ENCODE measurements at regions not wholly inside any gene's neighbourhood (a gene's known extent, or its start where the extent isn't known, plus 50 kb on each side); places are given as distances from the start of the nearest gene placed in this dataset.

- no peak for FAIRE-seq
- DNase-seq (ENCODE audit: insufficient read length) = no peak
- TF ChIP-seq POLR2A (IDR thresholded peaks at IDR 0.05; ENCODE audit: low read depth, low read length) (no peak), TAF1 (IDR thresholded peaks at IDR 0.05; ENCODE audit: borderline replicate concordance, low read depth, low read length) (no peak), POLR2AphosphoS5 (IDR thresholded peaks at IDR 0.05; ENCODE audit: low read depth, low read length) (no peak)
Observed at GRCh38 chr1:187275985-187276575, 447.3 kb downstream of the PLA2G4A start.

GRCh38 chr1:187276677-187277076, 447.9 kb downstream of the PLA2G4A start:
- no peak for DNase-seq (ENCODE audit: insufficient read length)
- TF ChIP-seq POLR2AphosphoS5 (IDR thresholded peaks at IDR 0.05; ENCODE audit: low read depth, low read length) (no peak), TAF1 (IDR thresholded peaks at IDR 0.05; ENCODE audit: borderline replicate concordance, low read depth, low read length) (no peak), POLR2A (IDR thresholded peaks at IDR 0.05; ENCODE audit: low read depth, low read length) (no peak)
- FAIRE-seq = no peak

GRCh38 chr1:187280031-187280430, 451.3 kb downstream of the PLA2G4A start:
- TF ChIP-seq POLR2A (IDR thresholded peaks at IDR 0.05; ENCODE audit: low read depth, low read length) (no peak), TAF1 (IDR thresholded peaks at IDR 0.05; ENCODE audit: borderline replicate concordance, low read depth, low read length) (no peak), POLR2AphosphoS5 (IDR thresholded peaks at IDR 0.05; ENCODE audit: low read depth, low read length) (no peak)
- DNase-seq (ENCODE audit: insufficient read length) (no peak), FAIRE-seq (no peak)

GRCh38 chr1:187281085-187281484, 452.3 kb downstream of the PLA2G4A start:
- FAIRE-seq = no peak
- TF ChIP-seq POLR2A (IDR thresholded peaks at IDR 0.05; ENCODE audit: low read depth, low read length) (no peak), TAF1 (IDR thresholded peaks at IDR 0.05; ENCODE audit: borderline replicate concordance, low read depth, low read length) (no peak), POLR2AphosphoS5 (IDR thresholded peaks at IDR 0.05; ENCODE audit: low read depth, low read length) (no peak)
- DNase-seq (ENCODE audit: insufficient read length) = no peak

- TF ChIP-seq TAF1 (IDR thresholded peaks at IDR 0.05; ENCODE audit: borderline replicate concordance, low read depth, low read length) (no peak), POLR2AphosphoS5 (IDR thresholded peaks at IDR 0.05; ENCODE audit: low read depth, low read length) (no peak), POLR2A (IDR thresholded peaks at IDR 0.05; ENCODE audit: low read depth, low read length) (no peak)
- DNase-seq (ENCODE audit: insufficient read length) (no peak), FAIRE-seq (no peak)
Observed at GRCh38 chr1:187283984-187284383, 455.2 kb downstream of the PLA2G4A start.

GRCh38 chr1:187294421-187295201, 465.9 kb downstream of the PLA2G4A start:
- no peak for TF ChIP-seq POLR2AphosphoS5 (IDR thresholded peaks at IDR 0.05; ENCODE audit: low read depth, low read length)
- TF ChIP-seq TAF1 (IDR thresholded peaks at IDR 0.05; ENCODE audit: borderline replicate concordance, low read depth, low read length) = no peak
- FAIRE-seq = no peak

GRCh38 chr1:187300081-187300480, 471.3 kb downstream of the PLA2G4A start:
- DNase-seq (ENCODE audit: insufficient read length) = no peak
- FAIRE-seq = no peak
- TF ChIP-seq POLR2AphosphoS5 (IDR thresholded peaks at IDR 0.05; ENCODE audit: low read depth, low read length) (no peak), POLR2A (IDR thresholded peaks at IDR 0.05; ENCODE audit: low read depth, low read length) (no peak)

More at GRCh38 chr1:187294421-187295201, 465.9 kb downstream of the PLA2G4A start:
- no peak for DNase-seq (ENCODE audit: insufficient read length)

- TF ChIP-seq POLR2A (IDR thresholded peaks at IDR 0.05; ENCODE audit: low read depth, low read length) = no peak
- TF ChIP-seq TAF1 (IDR thresholded peaks at IDR 0.05; ENCODE audit: borderline replicate concordance, low read depth, low read length) = no peak
- TF ChIP-seq POLR2AphosphoS5 (IDR thresholded peaks at IDR 0.05; ENCODE audit: low read depth, low read length) = no peak
- no peak for FAIRE-seq
- DNase-seq (ENCODE audit: insufficient read length) = no peak
Observed at GRCh38 chr1:187306710-187307415, 478.1 kb downstream of the PLA2G4A start.

GRCh38 chr1:187310038-187310631, 481.4 kb downstream of the PLA2G4A start:
- TF ChIP-seq TAF1 (IDR thresholded peaks at IDR 0.05; ENCODE audit: borderline replicate concordance, low read depth, low read length) (no peak), POLR2A (IDR thresholded peaks at IDR 0.05; ENCODE audit: low read depth, low read length) (no peak), POLR2AphosphoS5 (IDR thresholded peaks at IDR 0.05; ENCODE audit: low read depth, low read length) (no peak)
- no peak for FAIRE-seq
- DNase-seq (ENCODE audit: insufficient read length) = no peak

GRCh38 chr1:187313115-187313514, 484.4 kb downstream of the PLA2G4A start:
- no peak for DNase-seq (ENCODE audit: insufficient read length)
- no peak for FAIRE-seq
- TF ChIP-seq POLR2A (IDR thresholded peaks at IDR 0.05; ENCODE audit: low read depth, low read length) (no peak), TAF1 (IDR thresholded peaks at IDR 0.05; ENCODE audit: borderline replicate concordance, low read depth, low read length) (no peak), POLR2AphosphoS5 (IDR thresholded peaks at IDR 0.05; ENCODE audit: low read depth, low read length) (no peak)

- FAIRE-seq (no peak), DNase-seq (ENCODE audit: insufficient read length) (no peak)
- no peak for TF ChIP-seq POLR2AphosphoS5 (IDR thresholded peaks at IDR 0.05; ENCODE audit: low read depth, low read length)
- no peak for TF ChIP-seq TAF1 (IDR thresholded peaks at IDR 0.05; ENCODE audit: borderline replicate concordance, low read depth, low read length)
- no peak for TF ChIP-seq POLR2A (IDR thresholded peaks at IDR 0.05; ENCODE audit: low read depth, low read length)
Observed at GRCh38 chr1:187326557-187326956, 497.8 kb downstream of the PLA2G4A start.

All from GM12892 (cell line).